Pulmonary artery endothelial cell (primary cell): ENCODE measurements at regions not wholly inside any gene's neighbourhood (a gene's known extent, or its start where the extent isn't known, plus 50 kb on each side); places are given as distances from the start of the nearest gene placed in this dataset.
"Not testable (repeated sequence)": the region's sequence is repeated elsewhere in the genome, so short reads cannot be mapped to it uniquely, and the experiment has no call there.

Experiments used
- DNase-seq: peaks from one replicate; pipeline ENCODE4 v3.0.0-alpha.2; 2011; ENCODE audit warnings: low read depth, low spot score

DNA sequence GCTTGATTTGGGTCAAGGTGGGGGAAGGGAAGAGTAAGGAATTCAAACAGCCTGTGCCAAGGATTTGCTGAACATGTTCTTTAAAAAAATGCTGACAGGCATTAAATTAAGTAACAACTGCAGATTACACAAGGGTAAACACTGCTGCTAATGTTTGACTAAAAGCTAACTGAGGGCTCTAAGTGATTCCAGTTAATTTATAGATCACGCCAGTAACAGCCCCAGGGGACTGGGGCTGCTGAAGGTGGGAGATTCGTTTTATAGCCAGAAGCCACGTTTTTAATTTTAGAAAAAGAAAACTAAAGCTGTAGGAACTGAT is 321.7 kb downstream of the DLEU7 start:
- DNase-seq = no peak

GRCh38 chr13:50522506-50522905 is 321.0 kb downstream of the DLEU7 start:
- DNase-seq = no peak

GRCh38 chr13:50523307-50523706 is 320.2 kb downstream of the DLEU7 start:
- DNase-seq = no peak

GRCh38 chr13:50524560-50524959 is 318.9 kb downstream of the DLEU7 start:
- no peak for DNase-seq

DNA sequence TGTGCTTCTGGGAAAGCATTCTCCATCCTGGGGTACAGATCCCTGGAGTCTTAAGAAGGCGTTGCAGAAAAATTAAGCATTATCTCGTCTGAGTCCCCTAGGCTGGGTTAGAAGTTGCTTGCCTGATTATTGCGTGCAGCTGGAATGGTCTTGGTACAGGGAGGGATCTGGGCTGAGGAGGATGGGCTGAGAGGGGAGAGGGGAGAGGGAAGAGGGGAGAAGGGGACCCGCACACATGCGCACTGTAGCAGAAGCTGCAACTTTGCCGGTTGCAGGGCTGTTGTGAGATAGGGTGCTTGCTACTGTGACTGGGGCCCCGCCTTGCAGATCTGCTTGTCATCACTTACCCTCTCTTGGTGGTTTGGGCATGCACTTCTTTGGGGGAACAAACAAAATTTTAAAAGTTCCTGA is 316.8 kb downstream of the DLEU7 start:
- no peak for DNase-seq

DNA sequence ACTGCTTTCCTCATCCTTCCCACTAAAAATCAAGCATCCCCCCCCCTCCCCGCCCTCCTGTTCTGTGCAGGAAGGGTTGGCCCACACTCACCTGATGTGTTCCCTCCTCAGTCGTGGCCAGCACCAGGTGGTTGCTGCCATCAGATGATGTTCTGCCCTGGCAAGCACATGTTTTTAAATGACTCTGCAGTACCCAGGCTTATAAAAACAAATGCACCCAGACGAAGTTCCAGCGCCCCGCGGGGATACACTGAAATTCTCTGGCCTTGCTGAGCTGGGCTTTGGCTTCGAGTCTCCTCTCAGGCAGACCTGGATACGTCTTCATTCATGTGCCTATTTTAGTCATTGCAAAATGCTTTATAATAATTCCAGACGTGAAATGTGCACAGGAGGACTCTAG is 316.3 kb downstream of the DLEU7 start:
- no peak for DNase-seq

DNA sequence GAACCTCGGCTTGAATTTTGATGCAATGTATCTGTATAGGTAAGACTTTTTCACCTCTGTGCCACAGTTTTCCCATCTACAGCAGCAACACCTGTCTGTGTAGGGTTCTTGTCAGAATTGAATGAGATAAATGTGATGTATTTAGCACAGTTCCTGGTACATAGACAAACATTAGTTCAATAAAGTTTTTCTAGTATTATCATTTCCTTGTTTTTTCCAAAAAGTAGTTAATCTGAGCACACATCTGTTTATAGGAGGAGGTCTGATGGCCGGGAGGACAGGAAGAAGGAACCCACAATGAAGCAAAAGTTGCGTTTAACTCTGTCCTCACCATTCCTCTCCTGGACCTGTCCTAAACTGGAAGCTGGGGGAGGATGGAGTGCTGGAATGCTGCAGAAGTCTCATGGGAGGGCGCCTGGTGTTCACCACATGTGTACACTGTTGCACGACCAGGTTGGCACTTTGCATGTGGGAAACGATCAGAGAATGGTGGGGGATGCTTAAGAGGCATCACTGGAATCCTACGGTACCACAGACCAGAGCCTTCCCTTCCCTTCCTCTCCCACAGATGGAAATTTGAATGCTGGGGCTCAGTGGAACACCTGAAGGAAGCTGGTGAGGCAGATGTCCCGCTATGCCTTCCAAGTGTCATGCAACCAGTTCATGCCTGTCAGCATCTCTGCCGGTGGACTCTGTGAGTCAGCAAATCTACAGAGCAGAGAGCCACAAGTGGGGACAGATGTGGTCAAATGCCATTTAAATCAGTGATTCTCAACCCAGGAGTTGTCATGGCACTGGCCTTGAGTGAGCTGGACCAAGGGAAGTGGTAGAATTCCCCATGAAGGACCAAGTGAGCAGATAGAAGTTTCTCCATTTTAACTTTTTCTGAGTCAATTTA is 315.6 kb downstream of the DLEU7 start:
- DNase-seq = no peak

DNA sequence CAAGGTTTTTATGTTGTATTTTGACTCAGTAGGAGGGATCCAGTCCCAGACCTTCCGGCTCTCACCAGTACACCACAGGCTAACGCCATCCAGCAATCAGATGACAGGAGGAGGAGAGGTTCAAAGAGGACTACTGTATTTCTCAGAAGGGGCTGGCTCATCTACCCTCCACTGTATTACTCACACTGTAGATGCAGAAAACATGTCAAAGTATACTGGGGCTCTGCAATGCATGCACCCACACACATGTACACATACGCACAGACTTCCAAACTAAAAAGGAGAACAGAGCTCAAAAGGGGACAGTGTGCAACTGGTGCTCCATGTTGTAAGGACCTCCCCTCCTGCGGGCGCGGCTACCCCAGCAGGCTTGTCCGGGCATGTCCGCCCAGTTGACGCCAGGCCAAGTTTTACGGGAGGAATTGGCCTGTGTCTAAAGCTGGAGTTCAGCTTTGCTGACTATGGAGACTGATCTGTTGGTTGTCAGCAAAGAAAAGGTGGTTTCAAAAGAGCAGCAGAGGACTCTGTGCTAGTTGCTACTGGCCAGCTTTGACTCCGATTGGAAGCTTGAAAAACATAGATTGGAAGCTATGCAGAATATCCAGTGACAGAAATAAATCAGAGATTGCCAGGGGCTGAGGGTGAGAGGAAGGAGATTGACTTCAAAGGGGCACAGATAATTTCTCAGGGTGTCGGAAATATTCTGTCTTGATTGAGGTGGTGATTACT is 314.2 kb downstream of the DLEU7 start:
- DNase-seq = peak; percentile 59

DNA sequence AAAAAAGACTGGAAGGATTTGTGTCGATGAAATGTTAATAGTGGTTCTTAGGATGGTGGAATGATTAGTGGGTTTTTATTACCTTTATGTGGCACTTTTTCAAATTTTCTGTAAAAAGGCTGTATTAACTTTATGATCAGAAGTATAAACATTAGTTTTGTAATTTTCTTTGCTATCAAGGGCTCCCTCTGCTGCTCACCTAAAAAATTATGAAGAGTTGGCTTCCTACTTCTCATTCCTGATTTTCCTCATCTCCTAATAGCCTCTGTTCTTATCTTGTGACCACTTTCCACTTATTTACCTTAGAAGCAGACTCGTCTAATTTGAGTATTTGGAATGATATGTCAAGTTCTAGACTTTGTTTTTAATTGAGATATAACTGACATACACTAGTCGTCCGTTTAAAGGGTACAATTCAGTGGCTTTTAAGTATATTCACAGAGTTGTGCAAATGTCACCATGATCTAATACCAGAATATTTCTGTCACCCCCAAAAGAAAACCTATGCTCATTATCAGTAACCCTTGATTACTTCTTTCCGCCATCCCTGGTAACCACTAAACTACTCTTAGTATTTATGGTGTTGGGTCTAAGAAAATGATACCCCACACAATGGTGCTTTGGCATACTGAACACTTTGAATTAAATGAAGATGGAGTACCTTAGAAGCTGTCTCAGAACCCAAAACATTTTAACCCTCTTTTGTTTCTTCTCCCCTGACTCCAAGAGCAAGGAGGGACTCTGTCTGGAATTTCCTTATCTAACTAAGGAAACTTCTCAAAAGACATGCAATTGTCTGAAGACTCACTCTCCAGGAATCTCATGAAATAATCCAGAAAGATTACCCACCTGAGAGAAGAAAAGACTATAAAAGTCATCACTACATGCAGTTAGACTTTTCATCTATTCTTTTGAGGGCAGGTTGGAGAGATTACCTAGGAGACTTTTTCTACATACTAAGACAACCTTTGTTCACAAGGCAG is 311.3 kb downstream of the DLEU7 start:
- no peak for DNase-seq

DNA sequence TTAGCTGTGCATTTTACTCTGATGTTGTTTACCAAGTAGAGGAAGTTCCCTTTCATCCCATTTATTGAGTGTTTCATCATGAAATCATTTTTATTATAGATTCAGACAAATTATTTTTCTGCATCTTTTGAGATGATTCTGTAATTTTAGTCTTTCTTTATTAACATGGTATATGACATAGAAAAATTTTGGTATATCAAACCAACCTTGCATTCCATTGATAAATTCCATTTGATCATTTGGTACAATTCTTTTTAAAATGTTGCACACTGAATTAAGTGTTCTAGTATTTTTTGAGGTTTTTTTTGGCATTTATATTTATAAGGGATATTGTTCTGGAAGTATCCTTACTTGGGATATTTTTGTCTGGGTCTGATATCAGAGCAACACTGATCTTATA is 308.4 kb downstream of the DLEU7 start:
- no peak for DNase-seq

- DNase-seq = no peak
These were observed 306.5 kb downstream of the DLEU7 start for GRCh38 chr13:50537029-50537428.

DNA sequence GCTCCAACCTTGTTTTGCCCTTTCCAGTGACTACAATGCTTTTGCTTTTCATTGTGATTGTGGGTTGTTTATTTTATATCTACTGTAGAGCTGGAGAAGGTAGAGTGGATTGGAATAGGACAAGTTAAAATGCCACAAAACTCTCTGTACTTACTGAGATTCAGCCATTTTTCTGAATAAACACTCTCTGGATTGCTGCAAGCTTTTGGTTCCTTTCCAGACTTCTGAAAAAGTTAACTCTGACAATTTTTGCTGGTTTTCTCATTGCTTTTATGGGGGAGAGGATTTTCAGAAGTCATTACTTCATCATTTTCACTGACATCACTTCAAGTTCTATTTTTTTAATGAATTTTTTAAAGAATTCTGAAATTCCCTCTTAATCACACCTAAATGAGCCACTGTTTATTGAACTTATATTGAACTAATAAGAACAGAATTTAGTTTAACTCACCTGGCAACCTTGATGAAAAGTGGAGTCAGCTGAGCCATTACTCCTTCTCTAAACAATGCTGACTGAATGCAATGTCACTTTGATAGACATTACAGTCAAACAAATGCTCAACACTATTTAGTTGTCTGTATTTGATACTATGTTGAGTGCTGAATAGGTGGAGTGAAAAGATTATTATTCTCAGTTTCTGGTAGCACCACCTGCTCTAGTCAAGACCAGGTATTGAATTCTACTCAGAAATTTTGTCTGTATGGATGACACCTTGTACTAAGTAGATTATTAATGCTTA is 303.5 kb downstream of the DLEU7 start:
- no peak for DNase-seq

DNA sequence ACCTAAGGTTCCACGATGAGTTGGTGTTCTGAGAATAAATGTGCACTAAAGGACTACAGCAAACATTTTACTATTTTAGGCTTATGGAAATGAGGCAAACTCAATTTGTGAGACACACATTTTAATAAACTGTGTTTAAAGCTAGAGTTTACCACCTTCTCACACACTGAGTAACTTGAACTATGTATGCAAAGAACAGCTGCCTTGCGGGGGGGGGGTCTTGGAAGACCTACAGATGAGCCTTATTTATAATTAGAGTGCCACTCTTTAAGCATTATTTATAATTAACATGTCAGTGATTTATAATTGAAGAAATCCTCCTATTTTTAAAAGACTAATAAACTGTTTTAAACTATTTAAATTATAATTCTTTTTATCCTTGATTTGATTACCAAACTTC is 300.4 kb downstream of the DLEU7 start:
- DNase-seq = no peak

- no peak for DNase-seq
These were observed 299.7 kb downstream of the DLEU7 start for GRCh38 chr13:50543782-50544181.

- no peak for DNase-seq
These were observed 299.3 kb downstream of the DLEU7 start for GRCh38 chr13:50544211-50544610.

DNA sequence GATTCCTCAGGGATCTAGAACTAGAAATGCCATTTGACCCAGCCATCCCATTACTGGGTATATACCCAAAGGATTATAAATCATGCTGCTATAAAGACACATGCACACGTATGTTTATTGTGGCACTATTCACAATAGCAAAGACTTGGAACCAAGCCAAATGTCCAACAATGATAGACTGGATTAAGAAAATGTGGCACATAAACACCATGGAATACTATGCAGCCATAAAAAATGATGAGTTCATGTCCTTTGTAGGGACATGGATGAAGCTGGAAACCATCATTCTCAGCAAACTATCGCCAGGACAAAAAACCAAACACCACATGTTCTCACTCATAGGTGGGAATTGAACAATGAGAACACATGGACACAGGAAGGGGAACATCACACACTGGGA is 296.3 kb downstream of the DLEU7 start:
- not testable (repeated sequence) for DNase-seq

DNA sequence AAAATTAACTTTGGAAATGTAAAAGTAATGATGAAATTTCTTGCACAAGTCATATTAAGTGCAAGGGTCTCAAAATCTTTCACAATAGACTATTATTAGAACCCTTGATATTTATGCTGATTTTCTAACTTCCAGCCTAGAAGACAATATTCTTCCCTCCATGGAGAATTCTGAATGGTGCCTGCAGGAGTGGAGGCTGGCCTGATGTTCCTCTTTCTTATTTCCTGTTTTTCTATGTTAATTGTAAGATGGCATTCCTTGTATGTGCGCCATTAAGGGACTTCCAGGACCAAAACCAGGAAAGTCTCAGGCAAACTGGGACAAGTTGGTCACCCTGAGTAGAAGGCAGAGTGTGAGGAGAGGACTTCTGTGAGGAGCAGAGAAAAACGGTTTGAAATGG is 294.9 kb downstream of the DLEU7 start:
- no peak for DNase-seq

DNA sequence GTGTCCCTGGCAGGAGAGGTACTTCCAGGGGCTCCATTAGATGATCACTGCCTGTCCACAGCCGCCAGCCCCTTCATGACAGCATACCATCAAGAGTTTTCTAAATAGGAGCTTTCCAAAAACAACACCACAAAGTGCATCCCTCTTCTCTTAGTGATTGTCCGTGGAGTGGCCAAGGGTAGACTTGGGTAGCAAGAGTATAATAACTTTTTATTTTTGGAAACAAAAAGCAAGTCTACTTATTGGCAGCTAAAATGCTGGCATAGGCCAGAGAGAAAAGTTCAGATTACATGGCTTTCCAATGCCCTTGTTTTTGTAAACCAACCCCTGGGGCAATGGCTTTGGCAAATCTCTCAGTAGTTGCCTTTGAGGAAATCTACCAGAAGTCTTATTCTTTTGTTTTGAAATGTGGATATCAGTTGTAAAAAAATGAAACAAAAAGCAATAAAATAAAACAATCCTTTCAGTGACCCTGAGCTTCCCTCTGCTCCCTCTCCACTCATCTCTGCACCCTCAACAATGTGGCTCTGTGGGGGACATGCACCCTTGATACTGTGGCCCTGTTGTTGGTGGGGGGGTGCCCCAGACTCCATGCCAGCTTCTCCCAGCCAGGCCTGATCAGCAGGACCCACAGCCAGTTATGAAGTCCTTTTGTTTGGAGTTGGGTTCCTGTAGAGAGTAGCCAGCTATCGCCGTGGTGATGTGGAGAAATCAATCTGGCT is 294.1 kb downstream of the DLEU7 start:
- no peak for DNase-seq

- DNase-seq = no peak
These were observed 293.3 kb downstream of the DLEU7 start for GRCh38 chr13:50550151-50550550.

GRCh38 chr13:50552424-50552966 is 291.0 kb downstream of the DLEU7 start:
- no peak for DNase-seq
